ENCODE measurements at regions not wholly inside any gene's neighbourhood (a gene's known extent, or its start where the extent isn't known, plus 50 kb on each side); places are given as distances from the start of the nearest gene placed in this dataset.

DNA sequence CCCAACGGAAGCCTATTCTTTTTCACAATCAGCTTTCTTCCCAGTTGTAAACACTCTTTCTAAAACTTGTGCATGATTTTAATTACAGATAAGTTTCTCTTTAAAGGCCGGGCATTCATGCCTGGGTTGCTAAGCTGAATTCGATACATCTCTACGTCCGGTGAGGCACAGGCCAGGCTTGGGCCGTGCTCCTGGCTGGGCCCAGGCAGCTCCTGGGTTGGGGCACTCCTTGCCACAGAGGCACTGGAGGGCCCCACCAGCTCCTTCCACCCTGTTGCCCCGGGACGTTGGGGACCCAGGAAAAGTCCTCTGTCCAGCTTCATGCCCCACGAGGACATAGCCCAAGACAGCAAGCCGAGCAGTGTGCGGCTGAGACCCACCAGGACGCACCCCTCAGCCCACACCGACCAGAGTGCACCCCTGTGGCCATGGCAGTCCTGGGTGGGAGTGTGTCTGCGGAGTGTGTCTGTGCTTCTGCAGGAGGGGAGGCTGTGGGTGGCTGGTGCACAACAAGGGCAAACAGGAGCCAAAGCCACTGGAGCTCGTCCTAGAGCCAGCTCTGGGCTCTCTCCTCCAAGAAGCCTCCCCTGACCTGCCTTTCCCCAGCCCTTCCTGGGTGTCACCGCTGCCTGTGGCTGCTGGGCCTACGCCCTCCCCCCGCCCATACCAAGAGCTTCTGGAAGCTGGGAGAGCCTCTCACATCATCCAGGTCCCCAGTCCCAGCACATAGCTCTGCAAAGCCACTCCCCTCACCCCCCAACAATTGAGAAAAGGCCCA lies 128.0 kb upstream of the NKX1-1 start:
- no peak for TF ChIP-seq CTCF (IDR thresholded peaks at IDR 0.05; ENCODE audit: borderline replicate concordance, insufficient read depth, low read depth, low read length)
- no peak overlapping the region for H3K4me3 ChIP-seq (ENCODE audit: low read depth, low read length)

GRCh38 chr4:1533501-1534064 lies 127.3 kb upstream of the NKX1-1 start:
- no peak overlapping the region for H3K4me3 ChIP-seq (ENCODE audit: low read depth, low read length)

DNA sequence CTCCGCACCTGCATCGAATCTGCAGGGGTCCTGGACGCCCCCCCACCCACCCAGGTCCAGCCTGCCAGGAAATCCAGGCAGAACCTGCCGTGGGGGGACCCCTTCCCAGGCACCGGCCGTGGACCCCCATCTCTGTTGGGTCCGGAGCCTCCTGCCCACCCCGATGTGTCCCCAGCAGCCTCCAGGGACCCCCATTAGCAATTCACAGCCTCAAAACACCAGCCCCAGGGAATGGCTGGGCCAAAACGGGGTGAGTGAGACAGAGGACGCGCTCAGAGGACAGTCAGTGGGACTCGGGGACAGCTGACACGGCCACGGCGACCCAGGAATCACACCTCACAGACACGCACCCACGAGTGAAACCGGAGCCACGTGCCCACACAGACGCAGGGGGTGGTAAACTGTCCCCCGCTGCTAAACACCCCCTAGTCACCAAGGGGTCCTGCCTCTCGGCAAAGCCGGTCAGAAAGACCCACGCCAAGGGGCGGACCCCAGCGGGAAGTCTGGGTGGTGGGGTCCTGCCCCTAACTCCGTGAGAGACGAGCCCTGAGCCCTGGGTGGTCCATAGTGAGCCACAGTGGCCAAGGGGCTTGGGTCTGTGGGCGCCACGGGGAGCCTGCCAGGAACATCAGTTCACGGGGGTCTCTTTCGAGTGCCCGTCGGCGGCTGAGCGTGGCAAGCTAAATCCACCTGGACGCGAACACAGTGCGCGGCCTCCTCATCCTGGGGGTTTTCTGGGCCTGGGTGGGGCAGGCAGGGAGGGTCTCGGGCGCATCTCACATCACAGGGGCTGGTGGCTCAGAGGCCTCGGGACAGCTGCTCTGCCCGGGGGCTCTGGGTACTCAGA lies 126.5 kb upstream of the NKX1-1 start:
- TF ChIP-seq CTCF (IDR thresholded peaks at IDR 0.05; ENCODE audit: borderline replicate concordance, insufficient read depth, low read depth, low read length), result no peak
- H3K4me3 ChIP-seq (ENCODE audit: low read depth, low read length), result no peak overlapping the region

More at GRCh38 chr4:1533501-1534064, 127.3 kb upstream of the NKX1-1 start:
- TF ChIP-seq CTCF (IDR thresholded peaks at IDR 0.05; ENCODE audit: borderline replicate concordance, insufficient read depth, low read depth, low read length), result no peak

DNA sequence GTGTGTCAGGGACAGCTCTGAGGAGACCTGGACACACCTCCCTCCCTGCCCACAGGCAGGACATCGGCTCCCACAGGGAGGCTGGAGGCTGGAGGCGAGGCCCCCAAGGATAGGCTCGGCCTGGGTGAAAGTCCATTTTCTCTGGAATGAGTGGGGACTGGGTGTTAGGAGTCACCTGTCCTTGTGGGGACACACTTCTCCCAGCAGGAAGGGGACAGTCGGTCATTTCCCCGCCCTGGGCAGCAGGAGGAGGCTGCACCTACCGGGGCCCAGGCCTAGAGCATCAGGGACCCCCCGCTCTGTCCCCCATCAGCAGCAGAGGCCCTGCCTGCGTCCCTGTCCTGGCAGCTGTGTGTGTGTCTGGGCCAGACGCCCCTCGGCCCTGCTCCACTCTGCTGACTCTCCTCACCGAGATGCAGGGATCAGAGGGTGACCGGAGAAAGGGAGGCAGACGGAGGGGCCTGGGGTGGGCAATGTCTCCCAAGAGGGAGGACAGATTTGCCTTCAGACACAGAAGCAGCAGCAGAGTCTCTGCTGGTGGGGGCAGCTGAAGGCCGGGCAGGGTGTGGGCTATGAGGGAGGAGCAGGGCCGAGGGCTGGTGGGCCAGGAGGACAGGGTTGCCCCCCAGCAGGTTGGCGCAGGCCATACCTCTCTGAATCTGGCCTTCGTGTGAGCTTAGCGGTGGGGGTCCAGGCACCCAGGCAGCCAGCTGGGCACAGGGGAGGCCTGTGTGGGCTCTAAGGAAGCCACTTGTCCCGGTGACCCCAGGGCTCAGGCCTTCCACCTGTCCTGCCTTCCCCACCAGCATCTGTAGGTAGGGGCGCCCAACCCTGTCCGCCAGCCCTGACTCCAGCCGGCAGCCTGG lies 125.7 kb upstream of the NKX1-1 start:
- no peak overlapping the region for H3K4me3 ChIP-seq (ENCODE audit: low read depth, low read length)
- TF ChIP-seq CTCF (IDR thresholded peaks at IDR 0.05; ENCODE audit: borderline replicate concordance, insufficient read depth, low read depth, low read length), result no peak

DNA sequence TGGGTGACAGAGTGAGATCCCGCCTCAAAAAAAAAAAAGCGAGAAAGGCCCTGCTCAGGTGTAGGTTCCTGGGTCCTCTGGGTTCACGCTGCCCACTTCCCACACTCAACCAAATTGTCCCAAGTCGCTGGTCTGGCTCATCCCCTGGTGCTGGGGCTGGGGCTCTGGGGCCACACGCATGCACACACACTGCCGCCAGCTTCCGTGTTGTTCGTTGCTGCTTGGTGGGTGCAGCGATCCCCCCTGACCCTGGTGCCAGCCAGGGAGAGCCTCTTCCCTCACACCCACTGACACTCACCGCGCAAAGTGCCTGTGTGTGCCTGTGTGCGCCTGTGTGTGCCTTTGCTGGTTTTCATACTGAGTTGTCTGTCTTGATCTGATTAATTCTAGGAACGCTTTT lies 124.1 kb upstream of the NKX1-1 start:
- no peak overlapping the region for H3K4me3 ChIP-seq (ENCODE audit: low read depth, low read length)
- no peak for TF ChIP-seq CTCF (IDR thresholded peaks at IDR 0.05; ENCODE audit: borderline replicate concordance, insufficient read depth, low read depth, low read length)

- TF ChIP-seq CTCF (IDR thresholded peaks at IDR 0.05; ENCODE audit: borderline replicate concordance, insufficient read depth, low read depth, low read length), result no peak
Measured at GRCh38 chr4:1524761-1525160, 118.5 kb upstream of the NKX1-1 start.

More at GRCh38 chr4:1524761-1525160, 118.5 kb upstream of the NKX1-1 start:
- H3K4me3 ChIP-seq (ENCODE audit: low read depth, low read length), result no peak overlapping the region

Measured in GM12875 (cell line).